ENCODE measurements at regions not wholly inside any gene's neighbourhood (a gene's known extent, or its start where the extent isn't known, plus 50 kb on each side); places are given as distances from the start of the nearest gene placed in this dataset.

DNA sequence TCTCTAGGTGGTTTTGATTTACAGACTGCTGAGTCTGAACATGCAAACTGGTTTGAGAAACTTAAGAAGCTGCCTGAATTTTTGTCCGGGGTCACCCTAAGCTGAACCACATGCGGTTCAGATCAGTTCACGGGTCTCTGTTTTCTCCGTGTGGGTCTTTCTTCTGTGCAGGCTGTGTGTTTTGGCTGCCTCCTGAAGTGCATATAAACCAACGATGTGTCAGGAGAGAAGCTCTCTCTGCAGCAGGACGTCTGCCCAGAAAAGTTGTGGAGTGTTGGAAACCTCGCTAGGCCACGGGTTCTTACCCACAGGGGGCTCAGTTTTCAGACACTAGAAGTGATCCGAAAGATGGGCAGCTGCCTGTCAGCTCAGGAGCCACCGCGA is 364.2 kb downstream of the IRX2 start:
- TF ChIP-seq, protein P1, sequence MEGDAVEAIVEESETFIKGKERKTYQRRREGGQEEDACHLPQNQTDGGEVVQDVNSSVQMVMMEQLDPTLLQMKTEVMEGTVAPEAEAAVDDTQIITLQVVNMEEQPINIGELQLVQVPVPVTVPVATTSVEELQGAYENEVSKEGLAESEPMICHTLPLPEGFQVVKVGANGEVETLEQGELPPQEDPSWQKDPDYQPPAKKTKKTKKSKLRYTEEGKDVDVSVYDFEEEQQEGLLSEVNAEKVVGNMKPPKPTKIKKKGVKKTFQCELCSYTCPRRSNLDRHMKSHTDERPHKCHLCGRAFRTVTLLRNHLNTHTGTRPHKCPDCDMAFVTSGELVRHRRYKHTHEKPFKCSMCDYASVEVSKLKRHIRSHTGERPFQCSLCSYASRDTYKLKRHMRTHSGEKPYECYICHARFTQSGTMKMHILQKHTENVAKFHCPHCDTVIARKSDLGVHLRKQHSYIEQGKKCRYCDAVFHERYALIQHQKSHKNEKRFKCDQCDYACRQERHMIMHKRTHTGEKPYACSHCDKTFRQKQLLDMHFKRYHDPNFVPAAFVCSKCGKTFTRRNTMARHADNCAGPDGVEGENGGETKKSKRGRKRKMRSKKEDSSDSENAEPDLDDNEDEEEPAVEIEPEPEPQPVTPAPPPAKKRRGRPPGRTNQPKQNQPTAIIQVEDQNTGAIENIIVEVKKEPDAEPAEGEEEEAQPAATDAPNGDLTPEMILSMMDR (IDR thresholded peaks at IDR 0.05; ENCODE audit: control insufficient read depth, extremely low read depth, insufficient read depth) = no peak
- DNase-seq (ENCODE audit: low read depth) = no peak
- no peak overlapping the region for H3K4me3 ChIP-seq (ENCODE audit: low read depth, low read length)

DNA sequence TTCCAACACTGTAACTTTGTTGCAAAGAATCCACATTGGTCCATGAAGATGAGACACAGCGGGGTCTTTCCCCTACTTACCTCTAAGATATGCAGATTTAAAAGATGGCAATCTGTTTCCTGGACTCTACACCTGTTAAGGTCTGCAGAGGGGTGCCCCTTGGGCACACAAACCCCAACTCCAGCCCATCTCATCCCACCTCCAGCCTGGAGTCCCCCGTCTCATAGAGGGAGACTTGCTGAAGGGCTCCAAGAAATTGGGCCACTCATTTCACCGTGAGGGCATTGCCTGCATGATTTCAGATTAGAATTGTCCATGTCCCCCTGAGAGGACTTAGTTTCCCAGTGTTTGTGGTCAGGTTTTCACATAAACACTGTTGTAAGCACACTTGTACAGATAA is 365.7 kb downstream of the IRX2 start:
- DNase-seq (ENCODE audit: low read depth) = no peak
- no peak overlapping the region for H3K4me3 ChIP-seq (ENCODE audit: low read depth, low read length)
- TF ChIP-seq, protein P1 (IDR thresholded peaks at IDR 0.05; ENCODE audit: control insufficient read depth, extremely low read depth, insufficient read depth) = no peak

DNA sequence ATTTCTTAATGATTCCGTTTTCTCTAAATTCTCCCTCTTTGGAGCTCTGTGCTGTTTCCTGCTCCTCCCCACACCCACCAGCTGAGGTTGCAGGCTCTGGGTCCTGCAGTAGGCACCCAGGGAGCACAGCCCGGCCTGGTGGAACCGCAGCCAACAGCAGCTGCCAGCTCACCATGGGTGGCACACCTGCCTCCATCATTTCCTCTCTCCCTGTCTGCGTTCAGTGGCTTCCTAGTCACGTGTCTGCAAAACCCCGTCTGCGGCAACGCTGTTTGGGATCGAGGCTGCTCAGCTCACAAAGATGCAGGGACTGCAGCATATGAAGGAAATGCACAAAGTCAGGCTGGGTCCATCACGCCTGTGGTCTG is 367.8 kb downstream of the IRX2 start:
- TF ChIP-seq, protein P1 (IDR thresholded peaks at IDR 0.05; ENCODE audit: control insufficient read depth, extremely low read depth, insufficient read depth) = no peak
- no peak for DNase-seq (ENCODE audit: low read depth)
- H3K4me3 ChIP-seq (ENCODE audit: low read depth, low read length) = no peak overlapping the region

DNA sequence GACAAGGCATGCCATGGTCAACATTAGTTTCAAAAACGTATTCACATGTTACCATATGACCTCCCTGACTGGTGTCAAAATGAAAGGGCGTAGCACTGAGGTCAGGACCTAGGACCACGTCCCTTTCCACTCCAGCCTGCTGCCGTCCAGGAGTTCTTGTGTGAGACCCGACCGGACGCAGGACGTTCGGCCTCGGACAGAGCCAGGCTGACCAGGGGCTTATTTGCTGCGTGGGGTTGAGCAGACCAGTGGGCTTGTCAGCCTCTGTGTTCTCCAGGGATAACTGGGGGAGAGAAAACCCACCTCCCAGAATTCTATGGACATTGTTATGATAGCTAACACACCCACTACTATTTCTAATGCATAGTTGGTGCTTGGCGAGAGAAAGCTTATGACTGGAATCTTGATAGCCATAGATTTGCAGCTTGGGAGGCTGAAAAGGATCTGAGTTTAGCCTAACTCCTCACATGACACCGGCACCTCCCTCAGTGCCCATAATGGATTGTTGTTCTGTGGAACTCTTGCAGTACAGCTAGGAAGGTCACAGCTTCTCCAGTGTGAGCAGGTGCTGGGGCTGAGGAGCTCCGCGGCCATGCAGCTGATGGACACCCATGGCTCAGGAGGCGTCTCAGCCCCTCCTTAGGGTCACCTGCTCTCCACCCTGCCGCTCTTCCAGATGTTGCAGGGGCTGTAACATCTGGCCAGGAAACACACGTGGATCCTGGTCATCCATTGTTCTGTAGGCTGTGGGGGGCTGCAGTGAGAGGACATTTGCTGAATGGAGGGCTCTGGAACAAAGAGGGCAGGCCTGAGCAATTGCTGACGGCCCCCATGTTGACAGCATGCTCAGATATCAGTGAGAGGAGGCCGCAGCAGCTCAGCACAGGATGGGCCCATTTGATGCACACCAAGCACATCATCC is 368.4 kb downstream of the IRX2 start:
- no peak overlapping the region for H3K4me3 ChIP-seq (ENCODE audit: low read depth, low read length)
- DNase-seq (ENCODE audit: low read depth) = no peak
- TF ChIP-seq, protein P1 (IDR thresholded peaks at IDR 0.05; ENCODE audit: control insufficient read depth, extremely low read depth, insufficient read depth) = no peak

DNA sequence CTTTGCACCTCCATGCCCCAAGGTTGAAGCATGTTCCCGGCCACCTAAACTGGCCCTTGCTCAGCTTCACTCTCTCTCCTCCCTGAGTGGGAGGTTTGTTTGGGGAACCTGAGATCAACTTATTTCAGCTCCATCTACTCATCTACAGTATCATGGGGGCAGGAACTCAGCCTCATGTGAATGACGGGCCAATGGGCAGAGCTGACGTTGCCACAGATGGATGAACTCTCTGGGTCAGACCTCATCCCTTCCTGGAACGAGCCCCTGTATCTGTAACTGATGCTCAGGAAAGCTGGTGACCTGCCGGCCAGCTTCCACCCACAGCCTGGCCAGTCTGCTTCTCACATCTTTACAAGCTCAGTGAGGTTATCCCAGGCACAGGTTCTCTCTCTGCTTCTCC is 369.6 kb downstream of the IRX2 start:
- no peak for DNase-seq (ENCODE audit: low read depth)
- TF ChIP-seq, protein P1 (IDR thresholded peaks at IDR 0.05; ENCODE audit: control insufficient read depth, extremely low read depth, insufficient read depth) = no peak
- no peak overlapping the region for H3K4me3 ChIP-seq (ENCODE audit: low read depth, low read length)

DNA sequence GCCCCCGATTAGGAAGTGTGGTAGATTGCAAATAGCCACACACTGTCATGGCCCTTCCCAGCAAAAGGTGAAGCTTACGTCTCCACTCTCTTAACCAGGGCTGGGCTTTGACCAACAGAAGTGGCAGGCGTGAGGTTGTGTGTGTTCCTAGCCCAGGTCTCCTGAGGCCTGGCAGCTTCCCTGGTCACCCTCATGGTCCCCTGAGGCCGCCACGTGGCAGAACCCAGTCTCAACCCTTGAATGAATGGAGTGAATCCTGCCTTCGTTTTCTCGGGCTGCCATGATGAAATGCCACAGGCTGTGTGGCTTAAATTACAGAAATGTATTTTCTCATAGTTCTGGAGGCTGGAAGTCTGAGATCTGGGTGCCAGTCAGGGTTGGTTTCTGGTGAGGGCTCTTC is 370.4 kb downstream of the IRX2 start:
- H3K4me3 ChIP-seq (ENCODE audit: low read depth, low read length) = no peak overlapping the region
- TF ChIP-seq, protein P1 (IDR thresholded peaks at IDR 0.05; ENCODE audit: control insufficient read depth, extremely low read depth, insufficient read depth) = no peak
- no peak for DNase-seq (ENCODE audit: low read depth)

DNA sequence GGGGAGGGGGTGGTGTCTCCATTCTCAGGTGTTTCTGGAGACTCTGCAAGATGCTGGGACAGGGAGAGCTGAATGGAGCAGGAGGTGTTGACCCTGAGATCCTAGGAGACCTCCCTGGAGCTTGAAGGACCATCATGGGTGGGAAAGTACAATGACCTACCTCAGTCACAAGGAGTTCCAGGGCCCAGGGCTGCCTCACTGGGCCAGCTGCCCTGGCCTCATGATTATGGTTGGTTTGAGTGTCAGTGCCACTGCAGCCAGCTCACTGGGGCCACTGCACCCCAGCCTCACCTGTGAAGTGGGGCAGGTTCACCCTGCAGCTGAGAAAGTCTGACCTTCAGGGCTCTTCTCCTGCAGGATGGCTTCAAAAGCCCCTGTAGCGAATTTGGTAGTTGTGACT is 372.5 kb downstream of the IRX2 start:
- TF ChIP-seq, protein P1 (IDR thresholded peaks at IDR 0.05; ENCODE audit: control insufficient read depth, extremely low read depth, insufficient read depth) = no peak
- no peak overlapping the region for H3K4me3 ChIP-seq (ENCODE audit: low read depth, low read length)
- no peak for DNase-seq (ENCODE audit: low read depth)
